IgD-negative memory B cell (primary cell): ENCODE measurements at regions not wholly inside any gene's neighbourhood (a gene's known extent, or its start where the extent isn't known, plus 50 kb on each side); places are given as distances from the start of the nearest gene placed in this dataset.

Source experiments
- H3K27ac Mint-ChIP-seq, 3 donors: one replicate each; pipeline ENCODE4 v1.8.0; 2020 to 2022; ENCODE audit warnings: mild to moderate bottlenecking in 3 of 3, mixed read lengths in 3 of 3, moderate library complexity in 1 of 3
- H3K27me3 Mint-ChIP-seq: one replicate; pipeline ENCODE4 v1.8.0; 2021; ENCODE audit warnings: mixed read lengths
- H3K36me3 Mint-ChIP-seq: one replicate; pipeline ENCODE4 v1.8.0; 2020; ENCODE audit warnings: mild to moderate bottlenecking, mixed read lengths
- H3K4me1 Mint-ChIP-seq, 3 donors: one replicate each; pipeline ENCODE4 v1.8.0; 2020 to 2022; ENCODE audit warnings: mixed read lengths in 3 of 3, mild to moderate bottlenecking in 1 of 3
- H3K4me3 Mint-ChIP-seq, 4 donors: one replicate each; pipeline ENCODE4 v1.8.0; 2020 to 2022; ENCODE audit warnings: mild to moderate bottlenecking in 4 of 4, mixed read lengths in 4 of 4, moderate library complexity in 3 of 4
- H3K9me3 Mint-ChIP-seq, 3 donors: one replicate each; pipeline ENCODE4 v1.8.0; 2020 to 2021; ENCODE audit warnings: mixed read lengths in 3 of 3, mild to moderate bottlenecking in 1 of 3

DNA sequence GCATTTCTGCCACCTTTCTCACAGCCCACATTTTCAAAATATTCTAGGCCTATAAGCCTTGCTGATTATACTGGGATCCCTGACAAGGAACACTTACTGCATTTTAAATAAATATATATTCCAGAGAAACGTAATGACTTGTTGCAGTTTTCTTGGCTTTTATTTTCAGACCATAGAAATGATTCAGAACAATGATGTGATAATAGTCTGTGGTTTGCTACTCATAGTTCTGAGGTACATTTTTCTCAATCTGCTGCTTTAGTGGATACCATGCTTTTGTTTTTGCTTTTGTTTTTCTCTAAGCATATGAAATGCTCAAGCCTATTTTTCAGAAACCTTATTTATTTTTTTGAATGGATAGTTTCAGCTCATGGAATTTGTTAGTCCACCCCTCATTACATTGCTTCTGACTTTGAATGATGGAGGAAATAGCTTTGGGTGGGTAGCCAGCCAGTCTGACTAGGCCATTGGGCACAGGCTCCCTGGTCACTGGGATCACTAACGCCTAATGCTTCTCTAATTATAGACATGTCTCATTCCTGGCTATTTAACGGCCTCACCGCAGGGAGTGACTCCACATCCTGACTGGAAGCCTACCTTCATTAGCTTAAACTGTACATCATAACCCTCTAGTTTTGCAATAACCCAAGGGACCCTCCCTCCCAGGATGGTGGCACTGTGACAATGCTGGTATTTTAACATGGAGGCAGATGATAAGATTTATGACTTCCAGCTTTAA is 66.1 kb downstream of the MBL2 start:
- no peak overlapping the region for H3K27ac Mint-ChIP-seq
- no peak overlapping the region for H3K4me3 Mint-ChIP-seq
- no peaks in the 10 kb centered on the region for H3K27me3 Mint-ChIP-seq
- peaks cover 0 to 2% (median 0%) of the 10 kb centered on the region in 3 donors for H3K9me3 Mint-ChIP-seq
- H3K36me3 Mint-ChIP-seq = no peaks in the 10 kb centered on the region
- H3K4me1 Mint-ChIP-seq = no peaks in the 10 kb centered on the region
